ENCODE measurements at regions not wholly inside any gene's neighbourhood (a gene's known extent, or its start where the extent isn't known, plus 50 kb on each side); places are given as distances from the start of the nearest gene placed in this dataset.

DNA sequence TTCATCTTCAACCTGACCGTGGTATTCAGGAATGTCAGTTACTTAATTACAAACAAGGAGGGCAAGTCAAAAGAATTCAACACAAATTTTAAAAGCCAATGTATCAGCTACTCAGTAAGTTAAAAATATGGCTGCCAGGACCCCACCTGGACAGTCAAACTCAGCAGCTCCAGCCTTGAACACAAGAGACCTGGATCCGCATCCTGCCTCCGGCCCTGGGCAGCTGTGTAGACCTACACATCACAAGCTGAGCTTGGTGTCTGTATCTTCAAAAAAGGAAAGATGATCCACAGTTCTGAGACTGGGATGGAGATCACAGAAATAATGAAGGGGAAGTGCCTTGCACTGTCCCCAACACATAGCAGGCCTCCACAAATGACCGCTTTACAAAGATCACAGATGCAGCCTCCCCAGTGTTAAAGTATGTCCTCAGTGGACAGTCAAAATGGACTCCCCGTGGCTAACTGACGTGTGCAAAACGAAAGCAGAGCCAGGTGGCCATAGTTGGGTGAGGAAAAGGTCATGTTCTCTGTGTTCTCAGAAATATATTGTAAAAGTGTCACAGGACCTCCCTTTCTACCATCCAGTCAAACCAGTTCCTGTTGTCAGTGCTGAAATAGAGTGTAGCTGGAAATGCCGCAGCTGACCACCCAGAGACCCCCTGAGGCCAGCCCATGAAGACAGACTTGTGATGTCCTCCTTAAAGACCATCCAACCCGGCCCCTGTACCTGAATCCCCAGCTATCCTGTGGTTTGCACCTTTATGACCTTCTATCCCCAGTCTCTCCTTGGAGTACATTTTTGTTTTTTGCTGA is 168.5 kb upstream of the NSMCE3 start:
- no peak for TF ChIP-seq SUZ12 (IDR thresholded peaks at IDR 0.05; ENCODE audit: extremely low read depth, insufficient read depth, insufficient read length)
- TF ChIP-seq ZNF274 (IDR thresholded peaks at IDR 0.05; ENCODE audit: low read depth, low read length): no peak
- TF ChIP-seq YY1 (IDR thresholded peaks at IDR 0.05; ENCODE audit: insufficient read depth, insufficient read length): no peak

Data from NT2/D1 (cell line).